HG03575 (cell line): ENCODE measurements at regions not wholly inside any gene's neighbourhood (a gene's known extent, or its start where the extent isn't known, plus 50 kb on each side); places are given as distances from the start of the nearest gene placed in this dataset.

Experiments
- ATAC-seq: cut with Tn5 transposase; IDR thresholded peaks from one replicate; pipeline ENCODE4 v1.9.1; 2021; ENCODE audit not compliant: unreplicated experiment, insufficient number of reproducible peaks, low FRiP score; ENCODE audit errors: extremely low read depth

DNA sequence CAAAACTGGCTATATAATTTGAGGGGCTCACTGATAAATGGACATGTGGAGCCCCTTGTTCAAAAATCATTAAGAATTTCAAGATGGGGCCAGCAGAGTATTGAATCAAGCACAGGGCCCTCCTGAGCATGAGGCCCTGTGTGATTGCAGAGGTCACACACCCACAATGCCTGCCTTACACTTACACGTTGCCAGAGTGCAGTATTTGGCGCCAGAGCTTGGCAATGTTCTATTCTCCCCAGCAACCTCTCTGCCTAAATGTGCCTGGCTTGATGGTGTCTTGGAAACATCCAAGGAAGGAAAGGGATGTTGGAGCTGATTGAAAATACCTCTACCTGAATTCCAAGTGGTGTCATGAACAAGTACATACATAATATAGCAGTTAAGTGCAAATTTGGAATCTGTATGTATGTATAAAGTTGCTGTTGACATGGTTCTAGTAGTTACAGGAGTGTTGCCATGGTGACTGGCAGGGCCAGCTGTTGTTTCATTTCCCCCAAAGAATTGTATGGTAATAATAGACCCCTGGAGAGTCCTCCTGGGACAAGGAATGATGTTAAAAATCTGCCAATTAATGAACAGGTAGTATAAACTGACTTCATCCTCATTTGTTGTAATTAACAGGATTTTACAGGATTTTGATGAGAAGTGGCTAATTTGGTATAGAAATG, 205.7 kb upstream of the NAV2 start:
- no peak for ATAC-seq

DNA sequence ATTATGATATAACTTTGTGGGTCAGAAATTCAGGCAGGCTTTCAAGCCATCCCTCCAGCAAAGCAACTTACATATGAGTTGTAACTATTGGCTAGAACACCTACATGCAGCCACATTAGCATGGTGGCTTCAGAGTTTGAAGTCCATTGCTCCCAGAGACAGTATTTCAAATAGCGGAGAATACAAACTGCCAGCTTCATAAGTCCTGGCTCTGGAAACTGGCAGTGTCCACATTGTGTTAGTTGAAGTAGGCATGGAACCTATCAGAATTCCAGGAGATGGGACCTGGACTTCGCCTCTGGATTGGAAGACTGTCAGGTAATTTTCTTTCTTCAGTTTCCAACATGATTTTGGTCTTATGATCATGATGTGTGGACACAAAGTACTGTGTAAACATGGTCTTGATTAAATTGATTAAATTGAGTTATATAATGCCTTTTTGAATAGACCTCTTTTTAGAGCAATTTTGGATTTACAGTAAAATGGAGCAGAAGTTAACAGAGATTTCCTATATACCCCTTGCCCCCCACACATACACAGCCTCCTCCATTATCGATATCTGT, 209.9 kb upstream of the NAV2 start:
- ATAC-seq, result no peak

DNA sequence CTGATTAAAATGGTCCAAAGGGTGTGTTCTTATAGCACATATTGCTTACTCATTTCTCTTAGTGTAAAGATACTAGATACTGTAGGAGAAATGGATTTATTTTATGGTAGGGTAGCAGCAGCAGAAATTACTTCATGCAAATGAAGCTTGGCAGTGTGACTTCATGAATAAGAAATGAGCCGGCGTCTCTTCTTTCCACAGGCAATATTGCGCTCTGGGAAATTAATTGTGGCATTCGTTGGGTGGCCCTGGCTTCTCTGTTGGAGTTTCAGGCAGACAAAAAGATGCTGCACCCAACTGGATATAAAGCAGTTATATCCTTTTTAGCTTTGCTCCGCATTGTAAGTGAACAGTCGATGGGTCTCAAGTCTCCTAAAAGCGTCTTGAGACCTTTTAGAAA, 211.0 kb upstream of the NAV2 start:
- no peak for ATAC-seq

DNA sequence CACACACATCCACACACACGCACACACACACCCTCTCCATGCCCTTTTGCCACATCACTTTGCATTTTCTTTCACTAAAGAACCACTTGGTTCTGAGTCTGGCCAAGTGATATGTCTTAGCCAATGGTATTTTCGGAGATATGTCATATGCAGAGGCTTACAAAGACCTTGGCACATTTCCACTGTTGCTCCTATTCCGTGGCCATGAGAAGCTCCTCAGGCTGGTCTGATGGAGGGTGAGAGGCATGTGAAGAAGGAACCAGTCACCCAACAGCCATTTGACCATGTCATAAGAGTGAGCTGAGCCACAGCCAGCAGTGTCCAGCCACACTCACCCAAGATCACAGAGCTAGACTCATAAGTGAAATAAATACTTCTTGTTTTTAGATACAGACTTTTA, 212.6 kb upstream of the NAV2 start:
- no peak for ATAC-seq

DNA sequence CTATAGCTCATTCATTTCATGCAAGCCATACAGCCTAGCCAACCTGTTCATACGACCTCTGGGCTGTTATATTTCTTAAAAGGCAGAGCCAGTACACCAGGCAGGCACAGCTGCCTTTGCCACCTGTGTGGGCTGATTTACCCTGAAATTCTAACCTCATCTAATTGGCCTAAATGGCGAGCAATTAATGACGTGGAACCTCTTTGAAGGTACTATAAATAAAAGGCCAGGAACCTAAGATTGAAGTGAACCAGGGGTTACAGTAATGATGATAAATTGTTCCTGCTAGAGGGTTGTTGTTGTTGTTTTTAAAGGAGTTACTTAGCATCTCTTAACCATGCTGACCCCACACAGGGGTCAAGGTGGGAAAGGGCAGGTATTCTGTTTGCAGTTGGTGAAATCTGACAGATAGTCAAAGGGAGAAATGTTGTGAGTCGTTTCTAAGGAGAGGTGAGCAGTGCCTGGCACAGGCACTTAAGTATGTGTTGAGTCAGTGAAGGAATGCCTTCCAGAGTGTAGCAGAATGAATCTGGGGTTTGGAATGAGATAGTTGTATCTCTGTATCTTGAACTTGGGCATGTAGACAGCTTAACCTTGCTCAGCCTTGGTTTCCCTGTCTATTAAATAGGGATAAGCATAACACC, 213.5 kb upstream of the NAV2 start:
- no peak for ATAC-seq

DNA sequence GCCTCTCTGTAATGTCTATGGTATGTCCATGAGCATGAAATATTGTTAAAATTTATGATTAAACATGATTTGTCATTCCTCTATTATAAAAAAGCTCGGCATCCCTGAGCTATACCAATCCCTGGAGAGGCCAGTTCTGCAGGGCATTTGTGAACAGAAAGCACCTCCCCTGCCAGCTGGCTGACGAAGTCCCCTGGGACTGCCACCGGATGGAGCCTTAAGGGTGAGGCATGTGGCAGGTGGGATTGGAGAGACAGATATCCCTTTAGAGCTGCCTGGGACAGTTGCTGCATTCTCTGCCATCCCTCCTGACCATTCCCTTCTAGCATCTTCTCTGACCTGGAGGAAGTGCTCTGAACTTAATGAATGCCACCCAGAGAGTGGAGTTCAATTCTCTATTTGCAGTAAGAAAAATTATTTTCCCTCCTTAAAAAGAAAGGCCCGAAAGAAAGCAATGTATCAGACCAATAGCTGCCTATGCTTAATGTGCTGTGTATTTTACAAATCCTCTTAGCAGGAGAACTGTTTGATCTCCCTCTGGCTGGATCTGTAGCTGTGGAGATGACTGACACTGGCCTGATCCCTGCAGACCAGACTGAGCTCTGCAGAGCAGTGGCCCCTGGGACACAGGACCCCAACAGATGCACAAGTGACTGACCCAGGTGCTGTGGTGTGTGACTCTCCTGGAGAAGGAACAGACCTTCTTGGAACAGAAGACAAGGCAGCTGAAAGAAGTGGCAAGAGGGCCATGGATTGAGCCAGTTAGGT, 219.0 kb upstream of the NAV2 start:
- ATAC-seq, result no peak

DNA sequence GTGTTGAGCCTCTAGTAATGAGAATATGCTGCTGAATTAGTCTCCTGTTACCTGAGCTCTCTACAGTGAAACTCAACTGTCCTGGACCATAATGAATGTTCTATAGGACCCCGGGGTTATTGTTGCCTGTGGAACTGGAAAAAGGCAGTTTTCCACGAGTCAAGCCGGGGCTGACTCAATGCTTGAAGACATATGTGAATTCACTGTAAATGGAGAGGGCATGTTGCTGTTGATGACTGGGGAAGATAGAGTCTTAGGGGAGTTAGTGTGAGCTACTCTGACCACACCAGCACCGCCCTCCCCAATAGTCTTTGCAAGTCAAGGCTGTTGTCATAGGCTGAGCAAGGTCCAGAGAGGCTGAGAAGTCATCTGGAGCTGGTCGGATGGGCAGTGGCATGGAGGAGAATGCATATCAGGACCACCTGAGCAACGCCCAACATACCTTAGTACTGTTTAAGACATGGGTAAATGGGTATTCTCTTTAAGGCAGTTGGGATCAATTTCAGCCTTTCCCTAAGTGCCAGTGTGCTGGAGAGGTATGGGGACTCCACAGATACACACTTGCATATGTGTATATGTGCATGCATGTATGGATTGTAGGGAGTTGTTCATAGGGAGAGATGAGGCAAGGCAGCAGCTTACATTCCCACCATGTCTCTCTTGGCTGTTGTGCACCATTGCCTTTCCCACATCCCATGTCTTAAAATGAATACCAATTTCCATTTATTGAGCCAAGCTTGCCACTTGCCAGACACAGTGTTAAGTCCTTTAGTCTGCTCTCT, 230.1 kb upstream of the NAV2 start:
- no peak for ATAC-seq

DNA sequence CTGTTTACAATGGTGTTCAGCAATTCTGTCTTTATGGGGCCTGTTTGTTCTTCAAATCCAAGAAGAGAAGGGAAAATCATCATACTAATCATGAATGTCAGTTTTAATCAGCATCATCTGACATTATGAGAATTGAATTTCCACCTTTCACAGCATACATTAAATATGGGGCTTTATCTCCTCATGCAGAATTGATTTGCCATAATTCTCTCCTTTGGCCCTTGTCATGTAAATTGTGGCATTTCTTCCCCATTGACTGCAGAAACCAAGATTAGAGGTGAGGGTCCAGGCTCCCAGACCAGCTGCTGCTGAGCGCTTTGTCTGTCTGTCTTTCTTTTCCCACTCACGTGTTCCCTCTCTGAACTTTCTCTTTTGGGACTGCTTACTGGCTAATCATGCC, 232.1 kb upstream of the NAV2 start:
- no peak for ATAC-seq

DNA sequence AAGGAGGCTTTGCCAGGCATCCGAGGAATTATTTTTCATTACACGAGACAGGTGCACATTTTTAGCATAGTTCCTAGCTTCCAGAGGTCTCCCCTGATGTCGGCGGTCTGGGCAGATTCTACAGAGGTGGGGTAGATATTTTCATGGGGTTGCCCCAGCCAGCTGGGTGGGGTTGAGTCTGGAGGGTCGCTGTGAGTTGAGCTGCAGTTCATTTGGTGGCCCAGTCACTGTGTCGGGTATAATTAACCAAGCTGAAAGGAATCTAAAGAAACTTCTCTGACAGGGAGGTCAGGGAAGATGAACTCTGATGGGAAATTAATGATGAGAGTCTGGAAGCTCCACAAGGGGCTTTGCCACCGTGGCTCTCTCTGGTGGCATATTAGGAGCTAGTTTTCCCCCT, 233.7 kb upstream of the NAV2 start:
- ATAC-seq, result no peak

DNA sequence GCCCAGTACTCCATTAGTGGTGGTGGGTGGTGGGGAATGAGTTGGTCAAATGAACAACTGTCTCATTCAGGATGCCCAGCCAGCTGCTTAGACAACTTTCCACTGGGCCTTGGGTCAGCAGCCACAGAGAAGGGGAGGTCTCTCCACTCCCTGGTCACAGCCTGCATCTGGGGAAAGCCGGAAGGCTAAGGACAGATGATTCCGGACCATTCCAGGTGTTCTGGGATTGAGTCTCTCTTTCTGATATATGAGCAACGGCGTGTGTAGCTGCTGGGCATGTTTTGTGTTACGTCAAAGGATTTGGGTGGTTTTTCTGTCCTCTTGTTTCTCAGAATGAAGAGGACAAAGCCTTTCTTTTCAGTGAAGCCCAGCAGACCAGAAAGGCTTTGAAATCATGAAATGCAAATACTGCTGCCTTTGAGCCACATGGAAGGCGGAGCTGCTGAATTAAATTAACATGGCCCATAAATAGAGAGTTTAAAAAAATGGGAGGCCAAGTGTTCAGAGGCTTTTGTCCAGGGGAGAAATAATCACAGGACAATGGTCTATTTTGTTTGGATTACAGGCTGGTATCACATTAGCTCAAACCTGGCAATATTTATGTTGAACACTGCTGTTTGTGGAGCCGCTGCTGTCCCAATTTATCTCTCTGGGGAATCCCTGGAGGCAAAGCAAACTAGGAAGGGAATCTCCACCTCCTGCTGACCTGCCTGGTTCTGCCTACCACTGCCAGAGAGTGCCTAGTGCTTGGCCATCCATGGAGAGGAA, 234.4 kb upstream of the E2F8 start:
- no peak for ATAC-seq

DNA sequence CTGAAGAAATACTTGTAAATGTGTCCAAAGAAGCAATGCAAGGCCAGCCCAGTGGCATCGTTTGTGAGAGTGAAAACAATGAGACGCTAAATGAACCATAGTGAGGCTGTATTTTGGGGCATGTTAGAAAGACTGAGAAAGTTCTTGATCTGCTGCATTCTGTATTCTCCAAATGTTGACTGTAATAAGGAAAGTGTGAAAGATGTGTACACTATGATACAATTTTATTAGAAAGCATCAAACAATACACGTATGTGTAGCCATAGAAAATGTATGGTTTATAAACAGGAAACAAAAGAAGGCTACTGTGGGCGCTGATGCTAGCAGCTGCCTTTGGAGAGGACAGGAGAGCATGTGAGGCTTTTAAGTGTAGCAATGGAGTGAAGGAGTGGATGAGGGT, 233.5 kb upstream of the E2F8 start:
- ATAC-seq, result no peak

DNA sequence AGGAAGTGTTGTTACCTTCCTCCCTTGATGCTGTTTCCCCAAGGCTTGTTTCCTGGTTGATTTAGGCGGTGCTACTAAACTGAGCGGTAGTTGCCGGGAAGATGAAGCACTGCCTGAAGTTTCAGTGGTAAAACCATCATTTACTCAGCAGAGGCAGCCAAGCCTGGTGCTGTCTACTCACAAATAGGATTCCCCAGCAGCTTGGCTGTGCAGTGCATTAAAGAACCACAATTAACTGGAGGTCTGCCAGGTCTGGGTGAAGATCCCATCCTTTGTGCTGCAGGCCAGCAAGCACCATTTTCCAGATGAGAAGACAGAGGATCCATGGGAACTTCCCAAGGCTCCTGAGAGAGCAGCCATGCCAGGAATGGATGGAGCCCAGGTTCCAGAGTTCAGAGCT, 231.9 kb upstream of the E2F8 start:
- ATAC-seq, result no peak

DNA sequence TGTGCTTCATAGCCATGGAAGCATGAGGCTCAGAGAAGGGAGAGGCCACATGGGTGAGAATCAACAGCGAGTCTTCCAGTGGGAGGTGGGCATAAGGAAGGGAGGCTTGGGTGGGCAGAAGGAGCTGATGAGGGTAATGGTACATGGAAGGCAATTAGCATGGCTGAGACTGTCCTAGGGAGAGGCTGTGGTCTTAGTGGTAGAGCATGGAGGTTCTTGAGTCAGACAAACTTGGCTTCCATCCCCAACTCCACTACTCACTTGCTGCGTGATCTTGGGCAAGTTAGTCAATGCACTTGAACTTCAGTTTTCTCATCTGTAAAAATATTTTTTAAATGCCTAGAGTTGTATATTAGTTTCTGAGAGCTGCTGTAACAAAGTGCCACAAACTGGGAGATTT, 227.2 kb upstream of the E2F8 start:
- no peak for ATAC-seq

DNA sequence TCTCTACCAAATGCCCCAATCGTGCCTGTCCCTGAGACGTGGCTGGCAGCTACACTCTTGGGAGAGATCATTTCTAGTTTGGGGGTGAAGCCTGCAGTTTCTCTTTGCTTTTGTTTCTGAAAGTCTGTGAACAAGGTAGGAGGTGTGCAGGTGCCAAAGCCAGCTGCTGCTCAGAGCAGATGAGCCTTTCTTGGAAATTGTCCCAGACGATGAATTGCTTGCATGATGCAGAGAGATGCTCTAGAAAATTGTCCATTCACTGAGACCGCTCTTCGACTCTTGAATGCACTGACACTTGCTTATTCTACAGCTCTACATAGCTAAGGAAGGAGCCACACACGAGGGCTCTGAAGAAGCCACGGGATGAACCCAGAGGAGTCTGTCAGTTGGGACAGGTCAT, 225.6 kb upstream of the E2F8 start:
- ATAC-seq, result no peak

DNA sequence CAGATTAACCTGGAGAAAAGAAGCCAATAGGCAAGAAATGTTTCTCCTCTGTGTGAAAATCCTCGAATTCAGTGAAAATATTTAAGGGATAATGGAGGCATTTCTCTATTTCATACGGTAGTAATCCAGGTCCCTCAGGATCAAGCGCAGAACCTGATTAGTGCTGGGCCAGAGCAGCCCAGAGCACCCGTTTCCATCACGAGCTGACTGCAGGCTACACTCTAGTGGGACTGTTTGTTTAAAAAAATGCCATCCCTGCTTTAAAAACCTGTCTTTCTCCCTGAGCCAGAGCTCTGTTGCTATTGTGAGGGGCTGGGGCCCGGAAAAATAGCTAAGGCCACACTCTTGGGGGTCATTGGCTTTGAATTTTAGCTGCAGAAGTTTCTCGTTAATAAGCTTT, 223.2 kb upstream of the E2F8 start:
- no peak for ATAC-seq

DNA sequence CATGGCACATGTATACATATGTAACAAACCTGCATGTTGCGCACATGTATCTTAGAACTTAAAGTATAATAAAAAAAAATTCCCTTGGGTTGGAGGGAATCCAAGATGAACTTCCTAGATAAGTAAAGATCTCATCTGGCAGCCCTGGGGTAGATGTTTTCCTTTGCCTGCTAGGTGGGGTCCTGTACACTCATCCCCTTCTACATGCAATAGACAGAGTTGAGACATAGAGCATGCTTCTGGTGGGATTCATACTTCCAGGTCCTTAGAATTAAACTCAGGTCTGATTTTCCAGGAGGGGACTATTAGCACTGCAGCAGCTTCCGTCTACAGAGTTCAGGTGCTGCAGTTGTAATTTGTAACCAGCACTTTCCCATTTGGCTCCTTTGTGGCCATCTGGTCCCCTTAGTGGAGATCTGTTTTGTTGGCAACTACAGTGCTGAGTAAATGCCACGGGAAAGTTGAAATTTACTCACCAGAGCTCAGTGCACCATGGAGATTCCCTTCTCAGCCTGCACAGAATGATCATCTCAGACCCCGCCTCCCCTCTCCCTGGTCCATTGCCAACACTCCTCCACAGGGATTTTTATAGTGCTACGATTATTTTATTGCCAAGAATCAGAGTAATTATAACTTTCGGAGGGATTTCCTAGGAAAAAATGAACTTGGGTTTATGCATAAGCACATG, 220.1 kb upstream of the E2F8 start:
- ATAC-seq, result no peak

DNA sequence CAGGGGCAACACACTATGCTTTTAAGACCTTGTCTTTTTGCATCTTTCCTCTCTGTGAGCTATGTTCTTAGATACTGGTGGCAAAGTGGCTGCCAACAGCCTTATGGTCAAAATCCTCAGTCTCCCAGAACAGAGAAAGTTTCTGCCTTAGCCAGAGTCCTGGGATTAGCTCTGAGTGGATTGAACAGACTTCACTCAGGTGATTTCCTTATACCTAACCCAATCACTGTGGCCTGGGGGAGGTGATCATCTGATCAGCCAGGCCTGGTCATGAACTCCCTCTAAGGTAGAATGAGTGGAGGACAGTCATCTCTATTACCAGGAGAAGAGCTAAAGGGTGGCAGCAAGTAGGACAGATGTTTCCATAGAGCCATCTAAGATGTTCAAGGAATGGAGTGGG, 218.5 kb upstream of the E2F8 start:
- ATAC-seq, result no peak

DNA sequence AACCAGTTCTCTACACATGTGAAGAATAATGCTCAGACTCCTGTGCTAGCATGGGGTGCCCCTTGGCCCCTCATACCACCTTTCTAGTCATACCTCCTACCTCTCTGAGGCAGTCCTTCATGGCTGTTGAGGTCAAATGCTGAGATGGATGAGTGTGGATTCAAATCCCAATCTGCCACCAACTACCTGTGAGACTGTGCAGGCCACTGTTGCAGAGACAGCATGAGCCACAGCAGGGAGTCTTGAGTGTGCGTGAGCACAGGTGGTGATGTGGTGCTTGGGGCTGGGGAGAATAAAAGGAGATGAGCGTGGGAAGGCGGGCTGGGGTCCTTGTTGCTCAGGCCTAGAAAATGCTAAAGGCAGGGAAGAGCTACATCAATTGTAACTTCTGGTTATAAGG, 218.0 kb upstream of the E2F8 start:
- ATAC-seq, result no peak
